ENCODE measurements at regions not wholly inside any gene's neighbourhood (a gene's known extent, or its start where the extent isn't known, plus 50 kb on each side); places are given as distances from the start of the nearest gene placed in this dataset.

- DNase-seq, result no peak
Measured at GRCh38 chr5:89981878-89982773, 427.4 kb downstream of the CETN3 start.

DNA sequence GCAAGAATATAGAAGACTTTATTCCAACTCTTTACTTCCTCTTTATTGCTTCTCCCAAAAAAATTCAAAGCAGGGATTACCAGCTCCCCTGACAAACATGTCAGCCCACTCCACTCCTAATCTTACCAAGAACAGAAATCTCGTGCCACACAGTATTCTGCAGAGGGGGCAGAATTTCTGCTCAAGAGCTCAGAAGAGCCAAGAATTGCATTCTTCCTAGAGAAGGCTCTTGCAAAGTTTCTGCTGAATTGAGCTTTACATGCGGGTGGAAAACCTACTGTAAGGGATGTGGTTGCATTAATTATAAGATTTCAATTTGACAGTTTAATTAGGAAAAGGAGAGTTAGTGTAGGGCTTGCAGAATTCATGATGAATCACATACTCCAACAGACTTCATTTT is 428.5 kb downstream of the CETN3 start:
- no peak for DNase-seq

- no peak for DNase-seq
Measured at GRCh38 chr5:89973516-89973915, 436.0 kb downstream of the CETN3 start.

GRCh38 chr5:89972901-89973300 is 436.7 kb downstream of the CETN3 start:
- DNase-seq, result no peak

DNA sequence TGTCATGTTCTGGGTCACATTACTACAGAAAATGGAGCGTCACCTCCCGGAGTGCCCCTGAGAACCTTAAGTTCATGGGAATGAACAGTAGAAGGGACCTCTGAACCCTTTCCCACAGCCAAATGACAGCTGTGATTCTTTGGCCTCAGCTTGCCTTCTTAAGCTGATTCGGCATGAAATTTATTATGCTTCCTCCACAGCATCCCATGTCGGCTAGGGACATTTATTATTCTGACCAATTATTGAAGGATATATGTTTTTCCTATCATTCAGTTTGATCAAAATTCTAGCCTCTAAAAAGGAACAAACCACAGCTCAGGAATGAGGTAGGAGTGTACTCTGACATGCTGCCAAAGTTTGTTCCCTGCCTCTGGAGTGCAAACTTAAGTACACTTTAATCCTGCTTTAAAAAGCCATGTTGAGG is 440.6 kb downstream of the CETN3 start:
- DNase-seq, result no peak

- DNase-seq, result no peak
Measured at GRCh38 chr5:89967771-89968444, 441.6 kb downstream of the CETN3 start.

DNA sequence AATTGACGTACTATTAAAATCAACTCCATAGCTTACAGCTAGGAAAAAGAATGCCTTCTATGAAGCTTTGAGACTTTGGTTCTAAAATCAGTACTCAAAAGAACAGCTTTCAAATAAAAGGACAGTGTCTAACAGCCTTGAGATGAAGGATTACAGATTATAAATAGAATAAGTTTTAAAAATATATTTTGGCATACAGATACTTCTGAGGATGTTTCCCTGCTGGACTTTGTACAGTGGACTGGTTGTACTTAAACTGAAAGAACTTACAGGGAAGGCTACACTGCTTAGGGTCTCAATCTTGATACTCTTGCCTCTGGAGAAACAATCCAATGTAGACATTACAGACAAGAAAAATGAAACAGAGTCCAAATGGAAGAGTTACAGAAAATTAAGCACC is 452.7 kb downstream of the CETN3 start:
- DNase-seq, result no peak

GRCh38 chr5:89954916-89955315 is 454.6 kb downstream of the CETN3 start:
- no peak for DNase-seq

DNA sequence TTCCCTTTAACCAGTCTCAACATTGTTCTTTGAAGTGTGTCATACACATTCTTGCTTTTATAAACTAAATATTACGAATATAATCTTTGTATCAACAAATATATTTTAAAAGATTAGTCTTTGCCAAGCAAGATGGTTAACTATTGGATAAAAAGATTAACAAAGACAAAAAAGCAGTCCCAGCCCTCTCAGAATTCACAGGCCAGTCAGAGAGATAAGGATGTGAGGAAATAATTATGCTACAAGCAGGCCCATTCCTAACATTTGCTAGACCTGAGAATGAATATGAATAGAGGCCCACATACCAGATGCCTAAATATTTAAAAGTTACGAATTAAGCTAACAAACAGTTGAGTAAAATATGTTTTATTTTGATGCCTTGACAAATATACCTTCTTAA is 457.7 kb downstream of the CETN3 start:
- no peak for DNase-seq

DNA sequence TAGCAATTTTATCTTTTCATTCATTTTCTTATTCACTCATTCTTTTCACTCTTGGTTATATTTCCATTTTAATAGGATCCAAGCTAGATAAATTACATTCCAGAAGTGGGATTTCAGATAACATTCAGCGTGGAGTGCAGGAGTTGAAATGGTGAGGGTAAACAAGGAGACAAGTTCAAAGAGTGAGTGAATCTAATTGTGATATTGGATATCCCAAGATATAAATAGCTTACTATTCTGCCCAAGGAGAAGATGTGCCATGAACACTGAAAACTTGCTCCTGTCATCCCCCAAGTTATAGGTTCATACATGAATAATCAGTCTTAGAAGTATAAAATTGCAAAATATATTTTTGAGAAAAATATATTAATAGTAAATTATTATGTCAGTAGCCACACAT is 459.3 kb downstream of the CETN3 start:
- no peak for DNase-seq

DNA sequence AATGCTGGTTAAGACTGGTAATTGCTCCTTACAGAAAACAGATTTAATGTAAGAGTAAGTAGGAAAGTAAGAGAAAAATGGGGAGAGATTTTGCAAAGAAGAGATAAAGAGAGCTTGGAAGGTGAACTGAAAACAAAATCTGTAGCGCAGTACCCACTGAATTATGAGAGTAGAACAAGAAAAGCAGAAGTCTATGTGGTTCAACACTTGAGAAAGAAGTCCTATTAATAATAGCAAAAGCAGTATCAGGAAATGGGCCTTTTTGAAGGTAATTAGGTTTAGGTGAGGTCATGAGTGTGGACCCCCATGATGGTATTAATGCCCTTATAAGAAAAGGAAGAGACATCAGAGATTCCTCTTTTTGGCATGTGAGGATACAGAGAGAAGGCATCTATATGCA is 460.6 kb downstream of the CETN3 start:
- no peak for DNase-seq

DNA sequence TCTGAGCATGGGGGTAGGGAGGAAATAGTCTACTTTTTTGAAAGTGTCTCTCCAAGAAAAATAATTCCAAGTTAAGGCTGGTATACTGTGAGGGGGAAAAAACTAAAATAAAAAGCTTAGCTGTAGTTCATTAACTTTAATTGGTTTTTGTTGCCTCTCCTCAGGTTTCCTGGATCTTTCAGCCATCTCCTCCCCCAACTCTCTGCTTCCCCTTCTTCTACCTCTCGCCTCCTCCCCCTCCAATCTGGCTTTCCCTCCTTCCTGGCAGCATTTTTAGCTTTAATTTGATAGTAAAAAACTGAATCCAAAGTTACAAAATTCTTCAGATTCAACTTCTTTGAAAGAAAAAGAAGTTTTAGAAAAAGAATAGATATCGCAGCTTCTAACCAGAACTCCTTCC is 462.6 kb downstream of the CETN3 start:
- DNase-seq, result no peak

DNA sequence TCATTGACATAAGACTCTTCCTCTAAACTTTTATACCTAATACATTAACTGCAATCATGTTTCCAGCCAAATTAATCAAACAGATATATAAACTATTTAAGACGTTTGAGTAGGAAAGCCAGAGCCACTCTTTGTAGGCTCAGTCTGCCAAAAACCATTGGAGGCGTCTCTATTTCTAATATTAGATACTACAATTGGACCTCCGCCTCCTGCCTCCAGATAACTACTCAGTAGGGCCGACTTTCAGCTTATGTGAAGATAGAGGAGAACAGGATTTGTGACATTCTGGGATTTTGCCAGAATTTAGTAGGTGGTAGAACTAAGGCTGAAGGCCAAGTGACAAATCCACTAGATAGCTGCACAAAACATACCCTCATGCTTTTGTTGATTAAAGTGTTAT is 463.0 kb downstream of the CETN3 start:
- DNase-seq, result no peak

DNA sequence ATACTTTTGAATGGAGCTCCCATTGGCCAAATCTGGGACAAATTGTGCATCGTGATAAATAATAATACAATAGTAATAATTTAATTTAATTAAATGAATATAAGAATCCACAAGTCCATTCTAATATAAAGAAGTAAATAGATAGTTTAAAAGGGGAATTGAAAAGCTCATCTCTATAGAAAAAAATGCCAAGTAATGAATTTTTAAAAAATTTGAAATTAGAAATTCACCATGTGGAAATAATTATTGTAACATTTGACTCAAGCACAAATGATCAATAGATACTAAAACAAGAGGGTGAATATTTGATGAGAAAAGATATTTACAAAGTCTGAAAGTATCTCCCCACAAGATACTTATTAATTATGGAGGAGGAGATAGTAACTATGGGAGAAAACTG is 467.4 kb downstream of the CETN3 start:
- DNase-seq, result no peak

DNA sequence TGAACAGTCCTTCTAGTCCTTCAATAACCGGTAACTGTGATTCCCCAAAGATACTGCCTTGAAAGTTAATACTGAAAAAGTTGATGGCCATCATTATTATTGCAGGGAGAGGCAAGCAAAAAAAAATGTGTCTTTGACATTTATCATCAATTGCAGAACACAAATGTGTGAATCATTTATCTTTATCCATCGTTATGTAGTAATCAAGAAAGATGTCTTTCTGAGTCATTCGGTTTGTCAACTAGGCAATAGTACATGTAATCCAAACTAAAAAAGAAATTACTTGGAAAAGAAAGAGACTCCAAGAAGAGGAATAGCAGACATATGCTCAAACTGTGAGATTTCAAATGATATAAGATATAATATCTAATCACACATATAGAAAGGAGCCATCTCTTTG is 473.0 kb downstream of the CETN3 start:
- no peak for DNase-seq

DNA sequence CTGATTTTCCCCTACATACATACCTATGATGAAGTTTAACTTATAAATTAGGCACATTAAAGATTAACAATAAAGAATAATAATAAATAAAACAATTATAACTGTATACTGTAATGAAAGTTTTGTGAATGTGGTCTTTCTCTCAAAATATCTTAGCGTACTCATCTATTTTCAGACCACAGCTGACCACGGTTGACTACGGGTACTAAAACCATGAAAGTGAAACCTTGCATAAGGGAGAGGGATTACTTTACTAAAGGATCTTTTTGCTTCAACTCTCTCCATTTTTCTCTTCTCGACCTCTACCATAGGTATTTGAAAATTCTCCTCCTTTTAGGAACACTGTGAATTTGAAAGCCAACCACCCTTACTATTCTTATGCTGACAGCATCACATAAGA is 475.5 kb downstream of the CETN3 start:
- no peak for DNase-seq

- no peak for DNase-seq
Measured at GRCh38 chr5:89932771-89933181, 476.8 kb downstream of the CETN3 start.

DNA sequence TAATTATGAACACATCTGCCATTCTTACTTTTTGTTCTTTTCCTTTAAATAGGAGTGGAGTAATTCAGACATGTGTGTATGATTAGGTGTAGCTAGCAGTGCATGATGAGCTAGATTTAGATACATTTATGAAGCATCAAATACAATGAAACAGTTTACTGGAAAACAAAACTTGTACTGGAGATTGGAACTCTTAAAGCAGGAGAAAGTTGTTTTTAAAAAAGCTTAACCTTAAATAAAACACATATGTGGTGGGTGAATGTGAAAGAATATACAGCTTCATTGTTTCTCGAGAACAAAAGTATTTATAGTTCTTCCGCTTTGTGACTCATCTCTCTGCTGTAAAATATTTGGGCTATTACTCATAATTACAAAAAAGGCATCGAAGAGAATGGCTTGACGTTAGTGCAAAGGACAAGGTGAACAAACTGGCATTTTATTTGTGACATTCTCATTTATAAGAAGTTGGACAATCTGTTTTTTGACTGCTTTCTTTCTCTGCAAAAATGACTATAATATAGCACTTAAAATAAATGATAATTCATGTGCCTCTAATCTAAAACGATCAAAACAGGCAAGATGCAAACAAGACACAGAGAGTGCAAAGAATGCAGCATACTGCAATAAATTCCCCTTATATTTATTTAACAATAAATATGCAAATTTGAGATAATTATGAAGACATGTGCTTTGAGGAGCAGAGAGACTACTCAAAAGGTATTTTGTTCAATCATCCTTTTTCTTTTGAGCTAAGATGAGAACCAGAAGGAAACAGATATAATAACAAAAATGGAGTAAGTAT is 478.8 kb downstream of the CETN3 start:
- no peak for DNase-seq

DNA sequence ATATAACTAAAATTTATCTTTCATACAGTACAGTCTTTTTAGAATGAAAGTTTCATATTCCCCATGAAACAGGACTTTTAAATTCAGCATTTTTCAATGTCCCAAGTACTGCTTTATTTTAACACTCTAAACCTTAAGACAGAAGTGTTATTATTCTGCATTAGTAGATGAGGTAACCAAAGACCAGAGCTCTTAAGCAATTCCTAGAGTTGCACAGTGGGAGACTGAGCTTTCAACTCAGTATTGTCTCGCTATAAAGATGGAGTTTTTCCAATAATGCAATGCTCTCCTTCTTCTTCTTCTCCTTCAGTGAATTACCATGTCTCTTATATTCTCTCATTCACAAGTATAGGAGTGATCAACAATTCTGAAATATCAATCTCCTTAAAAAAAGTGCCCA is 479.7 kb downstream of the CETN3 start:
- no peak for DNase-seq

- DNase-seq, result no peak
Measured at GRCh38 chr5:89929173-89929572, 480.4 kb downstream of the CETN3 start.

DNA sequence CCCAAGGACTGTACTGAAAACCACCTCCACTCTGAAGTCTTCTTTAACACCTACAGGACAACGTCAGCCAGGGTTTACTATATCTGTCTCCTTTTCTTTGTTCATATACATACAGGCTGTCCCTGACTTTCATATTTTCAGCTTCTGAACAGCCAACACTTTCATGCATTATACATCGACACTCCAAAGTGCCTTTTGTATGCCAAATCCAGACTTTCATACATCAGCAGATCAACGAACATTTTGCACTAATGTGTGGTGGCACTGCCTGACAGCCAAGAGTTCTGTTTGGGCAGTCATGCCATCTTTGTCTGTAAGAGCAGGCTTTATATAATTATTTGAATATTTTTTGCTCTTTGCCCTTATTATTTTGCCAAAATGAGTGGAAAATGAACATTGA is 487.4 kb downstream of the CETN3 start:
- no peak for DNase-seq

- DNase-seq, result no peak
Measured at GRCh38 chr5:89917112-89917511, 492.4 kb downstream of the CETN3 start.

DNA sequence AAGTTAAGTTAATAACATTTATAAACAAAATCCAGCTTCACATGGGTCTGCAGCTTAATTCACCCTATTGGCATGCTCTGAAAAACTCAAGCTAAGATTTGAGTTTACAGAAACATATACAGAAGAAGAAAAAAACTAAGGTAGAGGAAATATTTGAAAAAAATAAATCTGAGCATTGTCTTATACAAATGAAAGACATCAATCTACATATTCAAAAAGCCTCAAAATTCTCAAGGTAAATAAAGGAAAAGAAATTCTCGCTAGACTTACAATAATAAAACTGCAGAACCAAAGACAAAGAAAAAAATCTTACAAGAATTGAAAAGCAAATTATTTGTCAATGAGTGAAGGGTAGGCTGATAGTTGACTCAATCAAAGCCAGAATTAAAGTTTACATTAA is 493.4 kb downstream of the CETN3 start:
- no peak for DNase-seq

- DNase-seq, result no peak
Measured at GRCh38 chr5:89908876-89909275, 500.7 kb downstream of the CETN3 start.

All from DMS 273 treated with DMSO at 0.1 percent for 48 hours (cell line).